Activated CD8-positive, alpha-beta T cell treated with anti-CD3 and anti-CD28 coated beads, Interleukin-2, amount 10 ng/mL, durations not matched to agents 7 days and 5 days (primary cell): ENCODE measurements at regions not wholly inside any gene's neighbourhood (a gene's known extent, or its start where the extent isn't known, plus 50 kb on each side); places are given as distances from the start of the nearest gene placed in this dataset.

ENCODE experiments used
- ATAC-seq: fragments of 150-1000 bp; cut with Tn5 transposase; one replicate; pipeline ENCODE4 v1.10.0; 2021; ENCODE audit warnings: moderate library complexity
- CTCF ChIA-PET: fragments of 350-600 bp; sonication (Branson Sonifier 250); formaldehyde crosslinking; loops from one replicate; lab custom pipeline; 2021; ENCODE audit warnings: antibody characterized with exemption; lab: Charles Lee
- POLR2A ChIA-PET: fragments of 350-600 bp; sonication (Branson Sonifier 250); formaldehyde crosslinking; loops from one replicate; lab custom pipeline; 2021; ENCODE audit warnings: antibody characterized with exemption; lab: Charles Lee
- DNase-seq: peaks from one replicate; pipeline ENCODE4 v3.0.0-alpha.2; 2020
- H3K27ac Mint-ChIP-seq: one replicate; pipeline ENCODE4 v1.8.0; 2021; ENCODE audit warnings: mild to moderate bottlenecking, mixed read lengths
- H3K27me3 Mint-ChIP-seq: one replicate; pipeline ENCODE4 v1.8.0; 2021; ENCODE audit warnings: low read depth, mixed read lengths
- H3K36me3 Mint-ChIP-seq: one replicate; pipeline ENCODE4 v1.8.0; 2021; ENCODE audit warnings: low read depth, mixed read lengths
- H3K4me1 Mint-ChIP-seq: one replicate; pipeline ENCODE4 v1.8.0; 2021; ENCODE audit warnings: low read depth, mixed read lengths
- H3K4me3 Mint-ChIP-seq: one replicate; pipeline ENCODE4 v1.8.0; 2021; ENCODE audit warnings: mild to moderate bottlenecking, mixed read lengths
- H3K9me3 Mint-ChIP-seq: one replicate; pipeline ENCODE4 v1.8.0; 2022; ENCODE audit warnings: mixed read lengths; ENCODE audit not compliant: insufficient read depth

DNA sequence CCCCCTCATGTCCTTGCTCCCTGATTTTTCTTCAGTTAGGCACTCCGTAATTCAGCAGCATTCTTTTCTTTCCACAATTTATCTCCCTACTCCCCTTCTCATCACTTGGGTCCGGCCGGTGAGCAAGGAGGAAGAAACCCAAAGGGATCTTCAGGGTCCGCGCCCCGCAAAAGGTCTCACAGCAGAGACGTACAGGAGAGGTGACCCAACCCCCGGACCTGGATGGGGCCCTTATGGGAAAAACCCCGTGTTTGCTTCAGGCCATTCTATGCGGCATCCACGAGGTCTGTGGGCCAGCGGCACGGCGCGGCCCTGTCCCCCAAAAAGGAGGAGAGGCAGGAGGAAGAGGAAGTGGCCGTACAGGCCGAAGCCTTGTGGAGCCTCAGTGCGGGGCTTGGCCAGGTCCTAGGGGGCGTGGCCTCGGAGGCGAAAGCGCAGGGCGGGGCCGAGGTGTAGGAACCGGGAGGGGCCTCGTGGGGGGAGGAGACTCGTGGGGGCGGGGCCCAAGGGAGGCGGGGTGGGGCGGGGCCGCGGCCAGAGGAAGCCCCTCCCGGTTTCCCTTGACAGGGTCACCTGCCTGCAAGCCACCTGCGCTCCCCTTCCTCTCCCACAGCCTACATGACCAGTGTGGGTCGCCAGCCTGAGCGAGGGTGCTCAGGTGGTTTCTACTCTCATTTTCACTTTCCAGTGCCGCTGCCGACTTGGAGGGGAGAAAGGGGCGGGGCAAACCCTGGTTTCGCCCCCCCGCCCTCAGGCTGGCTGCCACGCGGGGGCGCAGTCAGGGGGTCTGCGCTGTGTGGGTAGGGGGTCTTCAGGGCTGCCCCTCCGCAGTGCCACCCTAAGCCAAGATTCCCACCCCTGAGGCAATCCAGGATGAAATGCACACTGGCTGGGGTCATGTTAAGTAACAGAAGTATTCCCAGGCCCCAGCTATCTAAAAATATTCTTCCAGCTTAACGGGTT lies 156.4 kb upstream of the XPO1 start:
- ATAC-seq (peak; percentile 96), DNase-seq (peak; percentile 88)
- Mint-ChIP-seq H3K4me3 (peak overlapping the region; percentile 83), H3K27ac (peak overlapping the region; percentile 76), H3K36me3 (no peaks in the 10 kb centered on the region), H3K27me3 (peaks cover 2% of the 10 kb centered on the region), H3K4me1 (peaks cover 14% of the 10 kb centered on the region), H3K9me3 (no peaks in the 10 kb centered on the region)
- POLR2A ChIA-PET = no interaction called here
- CTCF ChIA-PET = interaction anchor here (0.6 kb wide), 1 partner anchor 1602 kb away, joined by 3 read pairs; no protein-coding TSS in a partner anchor

GRCh38 chr2:61693744-61694143 lies 155.6 kb upstream of the XPO1 start:
- POLR2A ChIA-PET = interaction anchor here (1.0 kb wide), 1 partner anchor 155 kb away, joined by 3 read pairs; the partner anchor contains the start of gene XPO1
- no peak overlapping the region for H3K27ac Mint-ChIP-seq
- H3K4me1 Mint-ChIP-seq = peaks cover 15% of the 10 kb centered on the region
- no peaks in the 10 kb centered on the region for H3K9me3 Mint-ChIP-seq
- peak overlapping the region; percentile 83 for H3K4me3 Mint-ChIP-seq
- DNase-seq (no peak), ATAC-seq (no peak)
- CTCF ChIA-PET = no interaction called here
- no peaks in the 10 kb centered on the region for H3K36me3 Mint-ChIP-seq
- peaks cover 2% of the 10 kb centered on the region for H3K27me3 Mint-ChIP-seq

- DNase-seq = no peak
- CTCF ChIA-PET = no interaction called here
- Mint-ChIP-seq H3K4me3 (no peak overlapping the region), H3K4me1 (peaks cover 15% of the 10 kb centered on the region), H3K27ac (no peak overlapping the region), H3K9me3 (no peaks in the 10 kb centered on the region), H3K36me3 (no peaks in the 10 kb centered on the region), H3K27me3 (no peaks in the 10 kb centered on the region)
- POLR2A ChIA-PET = no interaction called here
- no peak for ATAC-seq
Observed at GRCh38 chr2:61690078-61690596, 152.0 kb upstream of the XPO1 start.

DNA sequence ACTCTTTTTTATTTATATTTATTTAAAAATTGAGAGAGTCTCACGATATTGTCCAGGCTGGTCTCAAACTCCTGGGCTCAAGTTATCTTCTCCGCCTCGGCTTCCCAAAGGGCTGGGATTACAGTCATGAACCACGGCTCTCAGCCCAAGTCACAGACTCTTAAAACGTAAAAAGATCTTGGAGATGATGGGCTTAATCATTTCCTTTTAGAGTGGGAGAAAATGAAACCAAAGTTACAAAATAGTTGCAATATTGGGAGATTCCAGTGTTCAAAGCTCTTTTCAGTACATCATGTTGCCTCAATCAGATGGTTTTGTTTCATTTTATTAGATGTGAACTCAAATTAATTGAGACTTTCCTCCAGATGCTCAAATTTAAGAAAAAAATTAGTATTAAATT lies 151.4 kb upstream of the XPO1 start:
- POLR2A ChIA-PET = no interaction called here
- peaks cover 15% of the 10 kb centered on the region for H3K4me1 Mint-ChIP-seq
- no peaks in the 10 kb centered on the region for H3K9me3 Mint-ChIP-seq
- H3K4me3 Mint-ChIP-seq = no peak overlapping the region
- H3K27ac Mint-ChIP-seq = no peak overlapping the region
- CTCF ChIA-PET = no interaction called here
- no peaks in the 10 kb centered on the region for H3K27me3 Mint-ChIP-seq
- DNase-seq (no peak), ATAC-seq (no peak)
- no peaks in the 10 kb centered on the region for H3K36me3 Mint-ChIP-seq

GRCh38 chr2:61688369-61689334 lies 150.5 kb upstream of the XPO1 start:
- Mint-ChIP-seq H3K27ac (no peak overlapping the region), H3K27me3 (no peaks in the 10 kb centered on the region), H3K9me3 (no peaks in the 10 kb centered on the region), H3K4me1 (peaks cover 7% of the 10 kb centered on the region), H3K4me3 (no peak overlapping the region), H3K36me3 (no peaks in the 10 kb centered on the region)
- CTCF ChIA-PET = no interaction called here
- POLR2A ChIA-PET = no interaction called here
- ATAC-seq = no peak
- DNase-seq = no peak

- H3K27ac Mint-ChIP-seq = no peak overlapping the region
- no peak overlapping the region for H3K4me3 Mint-ChIP-seq
- ChIA-PET POLR2A (no interaction called here), CTCF (interaction anchor here (1.1 kb wide), 1 partner anchor 8 kb away, joined by 4 read pairs; no protein-coding TSS in a partner anchor)
- no peaks in the 10 kb centered on the region for H3K4me1 Mint-ChIP-seq
- peaks cover 13% of the 10 kb centered on the region for H3K36me3 Mint-ChIP-seq
- H3K9me3 Mint-ChIP-seq = peaks cover 24% of the 10 kb centered on the region
- peaks cover 2% of the 10 kb centered on the region for H3K27me3 Mint-ChIP-seq
- no peak for ATAC-seq
- DNase-seq = no peak
Observed at GRCh38 chr2:61679096-61679495, 140.9 kb upstream of the XPO1 start.

DNA sequence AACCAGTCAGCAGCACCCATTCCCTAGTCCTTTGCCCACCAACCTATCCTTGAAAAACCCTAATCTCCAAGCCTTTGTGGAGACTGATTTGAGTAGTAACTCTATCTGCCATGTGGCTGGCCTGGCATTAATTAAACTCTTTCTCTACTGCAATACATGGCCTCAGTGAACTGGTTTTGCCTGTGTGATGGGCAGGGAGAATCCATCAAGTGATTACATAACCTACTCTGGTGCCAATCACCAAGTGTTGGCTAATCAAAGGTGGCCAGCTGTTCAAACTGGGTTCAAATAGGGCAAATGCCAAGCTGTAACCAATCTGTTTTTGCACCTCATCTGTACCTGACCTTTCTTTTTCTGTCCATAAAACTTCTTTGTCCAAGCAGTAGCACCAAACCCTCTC lies 139.8 kb upstream of the XPO1 start:
- peaks cover 26% of the 10 kb centered on the region for H3K9me3 Mint-ChIP-seq
- ATAC-seq = no peak
- ChIA-PET CTCF (no interaction called here), POLR2A (no interaction called here)
- H3K27ac Mint-ChIP-seq = no peak overlapping the region
- no peak overlapping the region for H3K4me3 Mint-ChIP-seq
- peaks cover 13% of the 10 kb centered on the region for H3K36me3 Mint-ChIP-seq
- H3K27me3 Mint-ChIP-seq = peaks cover 2% of the 10 kb centered on the region
- no peaks in the 10 kb centered on the region for H3K4me1 Mint-ChIP-seq
- no peak for DNase-seq

GRCh38 chr2:61677306-61677705 lies 139.2 kb upstream of the XPO1 start:
- H3K4me1 Mint-ChIP-seq = no peaks in the 10 kb centered on the region
- ChIA-PET POLR2A (no interaction called here), CTCF (no interaction called here)
- H3K27ac Mint-ChIP-seq = no peak overlapping the region
- H3K27me3 Mint-ChIP-seq = peaks cover 2% of the 10 kb centered on the region
- H3K9me3 Mint-ChIP-seq = peaks cover 26% of the 10 kb centered on the region
- peaks cover 13% of the 10 kb centered on the region for H3K36me3 Mint-ChIP-seq
- no peak overlapping the region for H3K4me3 Mint-ChIP-seq
- ATAC-seq (no peak), DNase-seq (no peak)

DNA sequence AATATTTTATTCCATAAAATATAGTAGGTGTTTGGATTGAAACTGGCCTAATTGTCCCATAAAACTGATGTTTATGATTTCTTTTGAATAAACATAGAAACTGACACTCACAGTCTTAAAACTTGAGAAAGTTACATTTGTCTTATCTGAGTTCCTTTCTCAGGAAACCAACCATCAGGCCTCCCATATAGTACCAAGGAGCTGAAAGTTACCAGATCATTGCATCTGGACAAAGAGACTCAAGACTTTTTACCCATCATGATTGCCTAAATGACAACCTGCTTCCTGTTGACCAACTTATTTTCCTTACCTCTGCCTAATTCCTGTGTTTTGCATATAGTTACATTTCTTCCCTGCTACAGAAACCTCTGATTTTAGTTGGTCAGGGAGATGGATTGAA lies 137.0 kb upstream of the XPO1 start:
- H3K4me1 Mint-ChIP-seq = peaks cover 19% of the 10 kb centered on the region
- CTCF ChIA-PET = interaction anchor here (0.6 kb wide), 1 partner anchor 27 kb away, joined by 3 read pairs; no protein-coding TSS in a partner anchor
- no peak overlapping the region for H3K4me3 Mint-ChIP-seq

GRCh38 chr2:61671561-61672315 lies 133.6 kb upstream of the XPO1 start:
- H3K27me3 Mint-ChIP-seq = no peaks in the 10 kb centered on the region
- POLR2A ChIA-PET = interaction anchor here (0.5 to 1.8 kb wide), 2 partner anchors 134 to 214 kb away, joined by 3 to 9 read pairs; partner anchors contain the start of gene XPO1
- peaks cover 13% of the 10 kb centered on the region for H3K36me3 Mint-ChIP-seq

More for the DNA sequence above, 137.0 kb upstream of the XPO1 start:
- no peak for DNase-seq
- peaks cover 29% of the 10 kb centered on the region for H3K9me3 Mint-ChIP-seq
- POLR2A ChIA-PET = interaction anchor here (0.9 to 1.0 kb wide), 2 partner anchors 89 to 212 kb away, joined by 3 read pairs; no protein-coding TSS in a partner anchor
- no peak overlapping the region for H3K27ac Mint-ChIP-seq
- peaks cover 2% of the 10 kb centered on the region for H3K27me3 Mint-ChIP-seq
- H3K36me3 Mint-ChIP-seq = peaks cover 13% of the 10 kb centered on the region
- no peak for ATAC-seq

More at GRCh38 chr2:61671561-61672315, 133.6 kb upstream of the XPO1 start:
- Mint-ChIP-seq H3K27ac (peak overlapping the region; percentile 88), H3K4me1 (peaks cover 20% of the 10 kb centered on the region), H3K9me3 (peaks cover 24% of the 10 kb centered on the region), H3K4me3 (peak overlapping the region; percentile 72)
- no peak for ATAC-seq
- DNase-seq = no peak
- CTCF ChIA-PET = interaction anchor here (0.9 to 2.4 kb wide), 6 partner anchors 8 to 57 kb away, joined by 3 to 16 read pairs (median 4); no protein-coding TSS in a partner anchor
